Choroid plexus epithelial cell (primary cell): ENCODE measurements at regions not wholly inside any gene's neighbourhood (a gene's known extent, or its start where the extent isn't known, plus 50 kb on each side); places are given as distances from the start of the nearest gene placed in this dataset.

Experiments
- DNase-seq: peaks from one replicate; pipeline ENCODE4 v3.0.0-alpha.2; 2010; ENCODE audit warnings: low read depth
- H3K4me3 ChIP-seq: 2 replicates; pipeline ENCODE4 v1.5.1; 2011; ENCODE audit warnings: low read depth, mild to moderate bottlenecking, control low read depth, low read length, moderate library complexity
- TF ChIP-seq, protein P1 (sequence below): conservative IDR thresholded peaks from 2 replicates; pipeline ENCODE4 v1.5.1; 2011; ENCODE audit warnings: low read depth, mild to moderate bottlenecking, control low read depth, inconsistent platforms, low read length, moderate library complexity

DNA sequence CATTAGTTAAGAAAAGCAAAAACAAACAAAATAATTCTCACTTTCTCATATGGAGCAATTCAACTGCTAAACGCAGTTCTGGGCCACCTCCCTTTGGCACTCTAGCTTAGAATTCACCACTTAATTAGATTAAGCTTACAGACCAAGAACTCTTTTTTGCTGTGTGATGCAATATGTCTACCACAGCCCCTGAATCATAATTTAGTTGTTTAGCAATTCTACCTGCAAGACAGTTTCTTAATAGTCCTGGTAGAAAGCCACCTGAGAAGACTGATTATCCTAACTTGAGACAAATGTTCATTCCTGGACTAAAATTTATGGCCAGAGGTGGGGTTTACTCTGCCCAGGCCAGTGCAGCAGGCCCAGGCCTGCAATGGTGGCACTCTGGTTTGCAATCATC is 205.9 kb downstream of the HS3ST3A1 start:
- no peak overlapping the region for H3K4me3 ChIP-seq
- TF ChIP-seq, protein P1, sequence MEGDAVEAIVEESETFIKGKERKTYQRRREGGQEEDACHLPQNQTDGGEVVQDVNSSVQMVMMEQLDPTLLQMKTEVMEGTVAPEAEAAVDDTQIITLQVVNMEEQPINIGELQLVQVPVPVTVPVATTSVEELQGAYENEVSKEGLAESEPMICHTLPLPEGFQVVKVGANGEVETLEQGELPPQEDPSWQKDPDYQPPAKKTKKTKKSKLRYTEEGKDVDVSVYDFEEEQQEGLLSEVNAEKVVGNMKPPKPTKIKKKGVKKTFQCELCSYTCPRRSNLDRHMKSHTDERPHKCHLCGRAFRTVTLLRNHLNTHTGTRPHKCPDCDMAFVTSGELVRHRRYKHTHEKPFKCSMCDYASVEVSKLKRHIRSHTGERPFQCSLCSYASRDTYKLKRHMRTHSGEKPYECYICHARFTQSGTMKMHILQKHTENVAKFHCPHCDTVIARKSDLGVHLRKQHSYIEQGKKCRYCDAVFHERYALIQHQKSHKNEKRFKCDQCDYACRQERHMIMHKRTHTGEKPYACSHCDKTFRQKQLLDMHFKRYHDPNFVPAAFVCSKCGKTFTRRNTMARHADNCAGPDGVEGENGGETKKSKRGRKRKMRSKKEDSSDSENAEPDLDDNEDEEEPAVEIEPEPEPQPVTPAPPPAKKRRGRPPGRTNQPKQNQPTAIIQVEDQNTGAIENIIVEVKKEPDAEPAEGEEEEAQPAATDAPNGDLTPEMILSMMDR, result no peak
- peak; percentile 66 for DNase-seq

DNA sequence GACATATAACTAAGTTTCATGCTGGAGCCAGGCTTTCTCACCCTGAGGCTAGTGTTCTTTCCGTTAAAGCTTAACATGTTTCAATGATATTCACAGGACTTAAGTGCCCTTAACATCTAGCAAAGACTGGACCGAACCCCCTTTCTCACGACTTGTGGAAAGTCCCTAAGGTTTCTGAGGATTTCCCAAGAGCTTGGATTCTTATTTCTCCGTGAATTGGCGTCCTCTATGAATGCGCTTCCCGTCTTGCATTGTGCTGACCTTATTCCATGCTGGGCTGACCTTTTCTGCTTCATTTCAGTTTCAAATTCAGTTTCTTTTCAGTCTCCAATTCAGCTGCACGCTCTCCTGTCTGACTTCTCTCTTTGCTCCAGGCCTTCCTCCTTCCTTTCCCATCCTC is 206.4 kb downstream of the HS3ST3A1 start:
- DNase-seq, result peak; percentile 98
- H3K4me3 ChIP-seq, result no peak overlapping the region
- TF ChIP-seq, protein P1, result no peak

DNA sequence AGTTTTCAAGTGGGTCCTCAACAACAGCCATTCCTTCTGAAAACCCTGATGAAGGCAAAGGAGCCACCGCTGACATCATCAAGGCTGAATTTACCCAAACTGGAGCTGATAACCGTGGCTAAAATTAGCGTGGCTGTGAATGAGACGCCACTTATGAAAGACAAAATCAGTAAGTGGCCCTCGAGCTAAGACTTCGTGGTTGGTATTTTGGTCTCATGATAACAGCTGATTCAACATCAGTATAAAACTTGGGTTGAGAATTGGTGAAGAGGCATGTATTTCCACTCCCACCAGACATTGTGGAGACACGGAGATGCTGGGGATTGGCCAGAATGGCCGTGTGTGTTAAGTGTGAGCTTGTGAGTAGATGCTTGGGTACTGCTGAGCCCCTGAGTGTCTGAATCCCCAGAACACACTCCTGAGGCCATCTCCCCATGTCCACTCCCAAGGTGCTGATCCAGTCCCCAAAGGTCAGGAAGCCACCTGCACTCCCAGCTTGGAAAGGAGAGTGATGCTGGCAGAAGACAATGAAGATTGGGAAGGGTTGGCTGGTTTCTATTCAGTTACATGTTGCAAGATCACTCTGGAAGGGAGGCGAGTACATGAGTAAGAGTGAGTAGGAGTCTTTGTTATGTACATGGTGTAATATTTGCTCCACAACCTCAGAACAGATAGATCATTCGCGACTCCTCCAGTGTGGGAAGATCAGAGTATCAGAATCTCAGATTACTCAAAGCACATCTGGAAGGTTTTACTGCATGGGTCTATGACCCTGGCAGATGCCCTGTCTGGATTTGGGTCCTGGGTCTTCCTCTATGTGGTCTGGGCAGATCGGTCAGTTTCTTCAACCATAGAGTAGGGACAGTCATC is 207.7 kb downstream of the HS3ST3A1 start:
- TF ChIP-seq, protein P1, result no peak
- DNase-seq, result peak; percentile 93
- no peak overlapping the region for H3K4me3 ChIP-seq

DNA sequence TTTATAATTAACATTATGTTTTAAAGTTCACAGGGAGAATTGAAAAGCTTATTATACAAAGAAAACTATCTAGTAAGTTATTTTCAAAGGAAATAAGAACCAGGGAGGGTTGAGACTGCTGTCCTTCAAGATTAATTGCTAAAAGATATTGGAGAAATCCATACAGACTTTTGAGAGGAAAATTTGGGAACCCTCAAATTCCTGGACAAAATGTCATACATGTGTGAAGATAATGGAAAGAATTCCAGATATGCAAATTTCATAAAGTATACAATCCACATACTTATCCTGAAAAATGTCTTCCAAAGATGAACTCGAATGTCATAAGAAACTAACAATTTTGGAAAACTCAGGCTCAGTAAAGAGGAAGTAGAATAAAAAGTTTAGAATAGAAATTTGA is 213.8 kb downstream of the HS3ST3A1 start:
- H3K4me3 ChIP-seq, result no peak overlapping the region
- no peak for DNase-seq
- TF ChIP-seq, protein P1, result no peak

DNA sequence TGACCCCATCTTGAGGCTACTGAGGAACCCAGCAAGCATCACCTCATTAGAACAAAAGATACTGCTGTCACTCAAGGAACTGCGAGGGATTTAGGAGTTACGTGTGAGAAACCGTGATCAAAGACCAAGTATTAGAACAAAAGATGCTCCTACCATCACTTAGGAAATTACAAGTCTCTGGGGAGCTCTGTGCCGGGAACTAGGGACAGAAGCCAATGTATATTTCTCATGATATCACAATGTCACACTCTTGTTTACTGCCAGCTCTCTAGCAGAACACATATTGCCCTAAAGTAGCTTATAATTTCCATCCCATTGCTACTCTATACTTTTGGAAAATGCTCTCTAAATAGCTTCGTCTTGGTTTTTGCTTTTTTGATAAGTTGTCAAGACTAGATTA is 214.5 kb downstream of the HS3ST3A1 start:
- TF ChIP-seq, protein P1, result no peak
- H3K4me3 ChIP-seq, result no peak overlapping the region
- no peak for DNase-seq

DNA sequence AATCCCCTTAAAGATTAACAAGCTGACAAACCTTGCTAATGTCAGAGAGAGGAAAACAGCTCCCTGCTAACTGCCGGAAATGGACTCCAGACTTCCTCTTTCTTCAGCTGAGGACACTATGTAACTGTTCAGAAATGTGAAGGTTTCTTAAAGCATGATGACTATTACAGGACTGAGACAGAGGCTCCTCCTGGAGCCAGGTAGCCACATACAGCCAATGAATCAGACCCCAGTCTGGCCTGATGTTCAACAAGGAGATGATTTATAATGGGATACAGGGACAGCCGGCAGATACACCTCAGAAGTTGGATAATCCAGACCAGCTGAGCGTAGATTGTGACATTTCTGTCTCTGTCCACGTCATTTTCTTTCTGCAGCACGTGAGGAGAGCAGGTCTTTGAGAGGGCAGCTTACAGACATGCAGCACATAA is 216.2 kb downstream of the HS3ST3A1 start:
- DNase-seq, result peak; percentile 60
- TF ChIP-seq, protein P1, result no peak
- no peak overlapping the region for H3K4me3 ChIP-seq

DNA sequence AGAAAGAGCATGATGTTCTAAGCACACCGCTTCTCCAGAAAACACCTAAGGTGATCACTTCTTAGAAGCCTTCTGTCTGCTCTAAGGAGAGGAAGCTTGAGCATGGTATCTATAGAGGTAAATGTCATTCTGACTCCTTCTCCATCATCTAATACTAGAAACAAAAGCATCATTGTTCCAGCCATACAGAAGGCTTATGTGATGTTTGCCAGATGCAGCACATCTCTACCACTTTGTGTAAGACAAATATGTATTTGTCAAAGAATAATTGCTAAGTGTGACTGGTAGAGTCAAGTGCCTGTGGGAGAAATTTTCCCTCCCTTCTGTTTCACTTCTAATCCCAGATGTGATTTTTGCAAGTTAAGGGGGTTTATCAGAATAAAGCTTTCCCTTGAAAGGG is 217.1 kb downstream of the HS3ST3A1 start:
- DNase-seq, result no peak
- TF ChIP-seq, protein P1, result no peak
- no peak overlapping the region for H3K4me3 ChIP-seq
